Liver (tissue), 3 donors: ENCODE measurements at regions not wholly inside any gene's neighbourhood (a gene's known extent, or its start where the extent isn't known, plus 50 kb on each side); places are given as distances from the start of the nearest gene placed in this dataset.

Experiments
- ATF3 ChIP-seq: IDR thresholded peaks from 2 replicates; pipeline ENCODE4 v1.6.1; 2016; ENCODE audit warnings: antibody characterized with exemption
- CTCF ChIP-seq: fragments of 150-350 bp; IDR thresholded peaks from 2 replicates; pipeline ENCODE4 v1.5.1; 2017; ENCODE audit warnings: improper control_type of control experiment, low read depth, low read length; ENCODE audit not compliant: missing input control
- EGR1 ChIP-seq, 2 donors: IDR thresholded peaks; 2 replicates each; pipeline ENCODE4 v1.6.1; 2016 to 2018; ENCODE audit warnings: antibody characterized with exemption in 2 of 2, low read depth in 2 of 2
- FOXA2 ChIP-seq: IDR thresholded peaks from 2 replicates; pipeline ENCODE4 v1.6.1; 2016; ENCODE audit warnings: antibody characterized with exemption
- GABPA ChIP-seq, 2 donors: IDR thresholded peaks in 1 of 2; conservative IDR thresholded peaks in 1 of 2; 2 replicates each; pipeline ENCODE4 v1.6.1; 2016; ENCODE audit warnings: antibody characterized with exemption in 2 of 2, mild to moderate bottlenecking in 1 of 2, moderate library complexity in 1 of 2
- JUND ChIP-seq, 2 donors: IDR thresholded peaks; 2 replicates each; pipeline ENCODE4 v1.6.1; 2016; ENCODE audit warnings: antibody characterized with exemption in 2 of 2
- MAX ChIP-seq: IDR thresholded peaks from 2 replicates; pipeline ENCODE4 v1.6.1; 2016; ENCODE audit warnings: antibody characterized with exemption
- RAD21 ChIP-seq, 2 donors: IDR thresholded peaks; 2 replicates each; pipeline ENCODE4 v1.6.1; 2016; ENCODE audit warnings: antibody characterized with exemption in 2 of 2, mild to moderate bottlenecking in 2 of 2
- REST ChIP-seq: IDR thresholded peaks from 2 replicates; pipeline ENCODE4 v1.6.1; 2016; ENCODE audit warnings: antibody characterized with exemption, mild to moderate bottlenecking
- RXRA ChIP-seq, 2 donors: IDR thresholded peaks; 2 replicates each; pipeline ENCODE4 v1.6.1; 2017 to 2018; ENCODE audit warnings: antibody characterized with exemption in 2 of 2, mild to moderate bottlenecking in 1 of 2
- SP1 ChIP-seq: IDR thresholded peaks from 2 replicates; pipeline ENCODE4 v1.6.1; 2018; ENCODE audit warnings: antibody characterized with exemption, mild to moderate bottlenecking
- TAF1 ChIP-seq: conservative IDR thresholded peaks from 2 replicates; pipeline ENCODE4 v1.6.1; 2016; ENCODE audit warnings: antibody characterized with exemption, mild to moderate bottlenecking
- YY1 ChIP-seq: IDR thresholded peaks from 2 replicates; pipeline ENCODE4 v1.6.1; 2016; ENCODE audit warnings: antibody characterized with exemption, mild to moderate bottlenecking
- ZBTB33 ChIP-seq: IDR thresholded peaks from 2 replicates; pipeline ENCODE4 v1.6.1; 2016; ENCODE audit warnings: antibody characterized with exemption
- donor health status: healthy.
- donor health status: healthy.

- TF ChIP-seq CTCF (no peak), GABPA (IDR thresholded peaks at IDR 0.05 in 1 of 2, conservative IDR thresholded peaks at IDR 0.05 in 1 of 2) (no peak), RAD21 (IDR thresholded peaks at IDR 0.05) (no peak), MAX (no peak), TAF1 (no peak), EGR1 (IDR thresholded peaks at IDR 0.05; ENCODE audit: low read depth in 2 of 2) (no peak), YY1 (no peak), ZBTB33 (no peak), ATF3 (no peak), REST (no peak), JUND (IDR thresholded peaks at IDR 0.05) (no peak), FOXA2 (no peak), SP1 (no peak), RXRA (IDR thresholded peaks at IDR 0.05) (no peak)
Measured at GRCh38 chr9:12930906-12931305, 156.1 kb downstream of the LURAP1L start.
